Upper lobe of right lung (tissue), 1 donor: ENCODE measurements at regions not wholly inside any gene's neighbourhood (a gene's known extent, or its start where the extent isn't known, plus 50 kb on each side); places are given as distances from the start of the nearest gene placed in this dataset.
A peak's percentile ranks its signal among the peaks of the same experiment; 100 is the strongest.

Experiments
- ATAC-seq: fragments of 200-7000 bp; cut with Tn5 transposase; one replicate; pipeline ENCODE4 v1.9.1; 2020; ENCODE audit warnings: mild to moderate bottlenecking, moderate library complexity
- DNase-seq: peaks from one replicate; pipeline ENCODE4 v3.0.0-alpha.2; 2020
- H3K27ac ChIP-seq: fragments of 200-600 bp; one replicate; pipeline ENCODE4 v1.8.0; 2022
- H3K27me3 ChIP-seq: fragments of 200-600 bp; one replicate; pipeline ENCODE4 v1.8.0; 2022; ENCODE audit warnings: mild to moderate bottlenecking
- H3K36me3 ChIP-seq: fragments of 200-600 bp; one replicate; pipeline ENCODE4 v1.8.0; 2022
- H3K4me1 ChIP-seq: fragments of 200-600 bp; one replicate; pipeline ENCODE4 v1.8.0; 2022
- H3K4me3 ChIP-seq: fragments of 200-600 bp; one replicate; pipeline ENCODE4 v1.8.0; 2022; ENCODE audit warnings: mild to moderate bottlenecking
- H3K9me3 ChIP-seq: fragments of 200-600 bp; one replicate; pipeline ENCODE4 v1.8.0; 2022
- intact Hi-C: fragments of 100-400 bp; cut with DNase I; formaldehyde crosslinking; loops from one replicate; pipeline ENCODE4 v1.11.0; 2022
- TF ChIP-seq, protein P1 (sequence below): fragments of 200-600 bp; IDR thresholded peaks from one replicate; pipeline ENCODE4 v1.8.0; 2022; ENCODE audit warnings: antibody characterized with exemption
- donor health status: DM: no; HTN: yes; CAD: no; lungs with severe emphysema.

- TF ChIP-seq, protein P1, sequence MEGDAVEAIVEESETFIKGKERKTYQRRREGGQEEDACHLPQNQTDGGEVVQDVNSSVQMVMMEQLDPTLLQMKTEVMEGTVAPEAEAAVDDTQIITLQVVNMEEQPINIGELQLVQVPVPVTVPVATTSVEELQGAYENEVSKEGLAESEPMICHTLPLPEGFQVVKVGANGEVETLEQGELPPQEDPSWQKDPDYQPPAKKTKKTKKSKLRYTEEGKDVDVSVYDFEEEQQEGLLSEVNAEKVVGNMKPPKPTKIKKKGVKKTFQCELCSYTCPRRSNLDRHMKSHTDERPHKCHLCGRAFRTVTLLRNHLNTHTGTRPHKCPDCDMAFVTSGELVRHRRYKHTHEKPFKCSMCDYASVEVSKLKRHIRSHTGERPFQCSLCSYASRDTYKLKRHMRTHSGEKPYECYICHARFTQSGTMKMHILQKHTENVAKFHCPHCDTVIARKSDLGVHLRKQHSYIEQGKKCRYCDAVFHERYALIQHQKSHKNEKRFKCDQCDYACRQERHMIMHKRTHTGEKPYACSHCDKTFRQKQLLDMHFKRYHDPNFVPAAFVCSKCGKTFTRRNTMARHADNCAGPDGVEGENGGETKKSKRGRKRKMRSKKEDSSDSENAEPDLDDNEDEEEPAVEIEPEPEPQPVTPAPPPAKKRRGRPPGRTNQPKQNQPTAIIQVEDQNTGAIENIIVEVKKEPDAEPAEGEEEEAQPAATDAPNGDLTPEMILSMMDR, result no peak
- Histone ChIP-seq H3K9me3 (no peaks in the 10 kb centered on the region), H3K27ac (no peak overlapping the region), H3K4me1 (no peaks in the 10 kb centered on the region), H3K4me3 (no peak overlapping the region), H3K36me3 (no peaks in the 10 kb centered on the region), H3K27me3 (no peaks in the 10 kb centered on the region)
- DNase-seq (no peak), ATAC-seq (no peak)
- intact Hi-C loops, result no loop called here
These were observed 117.9 kb downstream of the NXNL2 start for GRCh38 chr9:88652876-88653275.

DNA sequence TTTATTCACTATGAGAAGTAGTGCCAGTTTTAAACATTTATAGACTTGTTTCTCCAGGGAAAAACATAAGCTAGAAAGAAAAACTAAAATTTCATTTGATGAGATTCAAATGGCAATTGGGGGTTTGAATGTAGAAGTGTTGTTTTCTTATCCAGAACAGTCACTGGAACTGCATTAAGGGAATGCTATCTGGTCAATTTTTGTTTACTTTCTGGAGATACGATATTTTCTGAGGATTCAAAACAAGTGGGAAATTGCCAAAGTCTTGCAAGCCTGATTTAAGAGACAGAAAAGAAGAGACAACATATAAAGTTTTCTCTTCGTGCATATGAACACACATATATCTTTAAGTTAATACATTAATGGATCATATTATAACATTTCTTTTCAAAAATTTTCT is 118.4 kb downstream of the NXNL2 start:
- no peak overlapping the region for H3K27ac ChIP-seq
- no peaks in the 10 kb centered on the region for H3K4me1 ChIP-seq
- no peak for ATAC-seq
- H3K27me3 ChIP-seq, result no peaks in the 10 kb centered on the region
- H3K4me3 ChIP-seq, result no peak overlapping the region
- H3K9me3 ChIP-seq, result no peaks in the 10 kb centered on the region
- no peaks in the 10 kb centered on the region for H3K36me3 ChIP-seq
- TF ChIP-seq, protein P1, result no peak
- intact Hi-C loops, result no loop called here
- no peak for DNase-seq

GRCh38 chr9:88653911-88654310 is 118.9 kb downstream of the NXNL2 start:
- no peak for ATAC-seq
- no peak for DNase-seq
- H3K27me3 ChIP-seq, result no peaks in the 10 kb centered on the region

GRCh38 chr9:88657893-88658292 is 122.9 kb downstream of the NXNL2 start:
- H3K9me3 ChIP-seq, result no peaks in the 10 kb centered on the region
- H3K36me3 ChIP-seq, result no peaks in the 10 kb centered on the region
- H3K4me1 ChIP-seq, result no peaks in the 10 kb centered on the region
- H3K4me3 ChIP-seq, result no peak overlapping the region
- ATAC-seq (no peak), DNase-seq (no peak)
- intact Hi-C loops, result no loop called here
- H3K27ac ChIP-seq, result no peak overlapping the region
- H3K27me3 ChIP-seq, result no peaks in the 10 kb centered on the region
- TF ChIP-seq, protein P1, result no peak

More at GRCh38 chr9:88653911-88654310, 118.9 kb downstream of the NXNL2 start:
- H3K36me3 ChIP-seq, result no peaks in the 10 kb centered on the region
- H3K27ac ChIP-seq, result no peak overlapping the region
- TF ChIP-seq, protein P1, result no peak
- no peaks in the 10 kb centered on the region for H3K4me1 ChIP-seq
- intact Hi-C loops, result no loop called here
- H3K4me3 ChIP-seq, result no peak overlapping the region
- H3K9me3 ChIP-seq, result no peaks in the 10 kb centered on the region

- ATAC-seq, result peak; percentile 23
- Histone ChIP-seq H3K4me1 (no peaks in the 10 kb centered on the region), H3K27me3 (no peaks in the 10 kb centered on the region), H3K4me3 (no peak overlapping the region), H3K27ac (no peak overlapping the region), H3K36me3 (no peaks in the 10 kb centered on the region), H3K9me3 (no peaks in the 10 kb centered on the region)
- DNase-seq, result no peak
- intact Hi-C loops, result no loop called here
- TF ChIP-seq, protein P1, result no peak
These were observed 123.4 kb downstream of the NXNL2 start for GRCh38 chr9:88658311-88658822.

DNA sequence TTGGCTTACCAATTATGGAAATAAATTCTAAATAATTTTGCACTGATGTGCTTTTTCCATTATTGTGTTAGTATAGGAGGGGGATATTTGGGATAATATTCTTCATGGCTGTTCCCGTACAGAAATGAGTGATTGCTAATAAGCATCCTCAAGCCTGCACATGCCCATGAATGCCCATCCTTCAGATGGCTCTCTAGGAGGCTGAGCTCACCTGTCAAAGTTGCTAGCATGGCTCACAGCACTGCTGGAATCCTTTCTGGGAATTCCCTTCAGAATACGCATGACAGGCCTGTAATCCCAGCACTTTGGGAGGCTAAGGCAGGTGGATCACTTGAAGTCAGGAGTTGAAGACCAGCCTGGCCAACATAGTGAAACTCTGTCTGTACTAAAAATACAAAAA is 124.1 kb downstream of the NXNL2 start:
- no peak overlapping the region for H3K27ac ChIP-seq
- H3K9me3 ChIP-seq, result no peaks in the 10 kb centered on the region
- no peak overlapping the region for H3K4me3 ChIP-seq
- H3K36me3 ChIP-seq, result no peaks in the 10 kb centered on the region
- no peaks in the 10 kb centered on the region for H3K4me1 ChIP-seq
- no peak for DNase-seq
- no peak for ATAC-seq
- H3K27me3 ChIP-seq, result no peaks in the 10 kb centered on the region
- intact Hi-C loops, result no loop called here
- TF ChIP-seq, protein P1, result no peak
